Nephron (organoid): ENCODE measurements at regions not wholly inside any gene's neighbourhood (a gene's known extent, or its start where the extent isn't known, plus 50 kb on each side); places are given as distances from the start of the nearest gene placed in this dataset.
A peak's percentile ranks its signal among the peaks of the same experiment; 100 is the strongest.

Experiments used
- H3K27ac Mint-ChIP-seq, 3 experiments: 2 replicates each; pipeline ENCODE4 v1.8.0; 2020; ENCODE audit warnings: mixed read lengths in 3 of 3, mild to moderate bottlenecking in 2 of 3, moderate library complexity in 1 of 3
- H3K27me3 Mint-ChIP-seq: 2 replicates; pipeline ENCODE4 v1.8.0; 2021; ENCODE audit warnings: low read depth, mild to moderate bottlenecking, moderate library complexity, mixed read lengths
- H3K36me3 Mint-ChIP-seq: 2 replicates; pipeline ENCODE4 v1.8.0; 2020; ENCODE audit warnings: low read depth, mixed read lengths
- H3K4me1 Mint-ChIP-seq: 2 replicates; pipeline ENCODE4 v1.8.0; 2020; ENCODE audit warnings: mixed read lengths
- H3K4me3 Mint-ChIP-seq, 3 experiments: 2 replicates each; pipeline ENCODE4 v1.8.0; 2020; ENCODE audit warnings: mild to moderate bottlenecking in 3 of 3, mixed read lengths in 3 of 3, moderate library complexity in 2 of 3
- H3K9me3 Mint-ChIP-seq: 2 replicates; pipeline ENCODE4 v1.8.0; 2020; ENCODE audit warnings: mixed read lengths
- TF ChIP-seq, protein P1 (sequence below), 3 experiments: fragments of 200-600 bp; sonication (generic); IDR thresholded peaks; one replicate each; pipeline ENCODE4 v1.5.0; 2021; ENCODE audit warnings: antibody characterized with exemption in 3 of 3; ENCODE audit not compliant: unreplicated experiment in 3 of 3

DNA sequence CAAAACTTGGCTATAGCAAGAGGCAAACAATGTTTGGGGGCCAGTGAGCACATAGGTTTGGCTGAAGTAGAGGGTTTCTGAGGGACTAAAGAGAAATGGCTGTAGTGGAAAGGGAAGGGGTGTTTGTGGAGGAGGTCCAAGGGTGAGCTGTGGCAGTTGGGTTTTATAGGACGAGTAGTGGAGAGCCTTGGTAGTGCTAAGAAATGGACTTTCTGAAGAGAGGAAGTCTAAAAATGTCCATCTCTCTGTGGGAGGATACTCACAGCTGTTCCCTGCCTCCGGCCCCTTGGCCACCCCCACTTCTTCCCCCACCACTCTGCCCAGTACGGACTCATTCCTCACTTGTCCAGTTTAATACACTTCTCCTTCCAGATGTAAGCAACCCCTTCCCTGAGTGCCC, 64.3 kb downstream of the ZNF22 start:
- TF ChIP-seq, protein P1, sequence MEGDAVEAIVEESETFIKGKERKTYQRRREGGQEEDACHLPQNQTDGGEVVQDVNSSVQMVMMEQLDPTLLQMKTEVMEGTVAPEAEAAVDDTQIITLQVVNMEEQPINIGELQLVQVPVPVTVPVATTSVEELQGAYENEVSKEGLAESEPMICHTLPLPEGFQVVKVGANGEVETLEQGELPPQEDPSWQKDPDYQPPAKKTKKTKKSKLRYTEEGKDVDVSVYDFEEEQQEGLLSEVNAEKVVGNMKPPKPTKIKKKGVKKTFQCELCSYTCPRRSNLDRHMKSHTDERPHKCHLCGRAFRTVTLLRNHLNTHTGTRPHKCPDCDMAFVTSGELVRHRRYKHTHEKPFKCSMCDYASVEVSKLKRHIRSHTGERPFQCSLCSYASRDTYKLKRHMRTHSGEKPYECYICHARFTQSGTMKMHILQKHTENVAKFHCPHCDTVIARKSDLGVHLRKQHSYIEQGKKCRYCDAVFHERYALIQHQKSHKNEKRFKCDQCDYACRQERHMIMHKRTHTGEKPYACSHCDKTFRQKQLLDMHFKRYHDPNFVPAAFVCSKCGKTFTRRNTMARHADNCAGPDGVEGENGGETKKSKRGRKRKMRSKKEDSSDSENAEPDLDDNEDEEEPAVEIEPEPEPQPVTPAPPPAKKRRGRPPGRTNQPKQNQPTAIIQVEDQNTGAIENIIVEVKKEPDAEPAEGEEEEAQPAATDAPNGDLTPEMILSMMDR (IDR thresholded peaks at IDR 0.05; ENCODE audit: unreplicated experiment in 3 of 3) = no peak
- H3K9me3 Mint-ChIP-seq = no peaks in the 10 kb centered on the region
- no peaks in the 10 kb centered on the region for H3K27me3 Mint-ChIP-seq
- no peaks in the 10 kb centered on the region for H3K36me3 Mint-ChIP-seq
- H3K27ac Mint-ChIP-seq = no peak overlapping the region
- H3K4me1 Mint-ChIP-seq = peaks cover 21% of the 10 kb centered on the region
- H3K4me3 Mint-ChIP-seq = no peak overlapping the region

DNA sequence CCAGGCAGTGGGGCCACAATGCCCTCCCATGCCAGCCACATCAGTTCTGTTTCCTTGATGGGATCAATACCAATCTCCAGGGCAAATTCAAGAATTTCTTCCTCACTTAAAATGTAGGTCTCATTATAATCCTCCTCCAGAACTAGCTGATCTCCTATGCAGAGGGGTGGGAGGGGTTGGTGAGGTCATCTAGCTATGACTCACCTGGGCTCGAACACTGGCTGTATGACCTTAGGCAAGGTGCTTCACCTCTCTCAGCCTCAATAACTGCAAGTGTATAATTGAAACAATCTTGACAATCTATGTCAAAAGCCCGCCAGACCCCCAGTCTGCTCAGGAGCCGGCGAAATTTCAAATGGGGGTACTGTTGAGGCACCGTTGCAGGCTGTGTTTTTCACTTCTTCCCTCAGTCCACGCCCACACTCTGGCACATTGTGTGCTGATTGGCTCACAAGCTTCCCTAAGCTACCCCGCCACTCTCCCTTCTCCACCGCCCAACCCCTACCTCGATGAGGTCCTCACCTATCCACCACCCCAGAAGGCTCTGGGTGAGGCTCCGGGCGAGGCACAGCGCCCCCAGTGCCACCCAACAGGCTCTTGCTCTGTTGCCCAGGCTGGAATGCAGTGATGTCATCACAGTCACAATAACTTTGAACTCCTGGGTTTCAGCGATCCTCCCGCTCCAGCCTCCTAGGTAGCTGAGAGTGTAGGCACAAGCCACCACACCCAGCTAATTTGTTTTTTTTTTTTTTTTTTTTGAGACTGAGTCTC, 70.5 kb downstream of the ZNF22 start:
- TF ChIP-seq, protein P1 (IDR thresholded peaks at IDR 0.05; ENCODE audit: unreplicated experiment in 3 of 3) = no peak
- Mint-ChIP-seq H3K4me1 (peaks cover 19% of the 10 kb centered on the region), H3K27ac (no peak overlapping the region), H3K9me3 (peaks cover 17% of the 10 kb centered on the region), H3K27me3 (no peaks in the 10 kb centered on the region), H3K4me3 (no peak overlapping the region), H3K36me3 (peaks cover 12% of the 10 kb centered on the region)

DNA sequence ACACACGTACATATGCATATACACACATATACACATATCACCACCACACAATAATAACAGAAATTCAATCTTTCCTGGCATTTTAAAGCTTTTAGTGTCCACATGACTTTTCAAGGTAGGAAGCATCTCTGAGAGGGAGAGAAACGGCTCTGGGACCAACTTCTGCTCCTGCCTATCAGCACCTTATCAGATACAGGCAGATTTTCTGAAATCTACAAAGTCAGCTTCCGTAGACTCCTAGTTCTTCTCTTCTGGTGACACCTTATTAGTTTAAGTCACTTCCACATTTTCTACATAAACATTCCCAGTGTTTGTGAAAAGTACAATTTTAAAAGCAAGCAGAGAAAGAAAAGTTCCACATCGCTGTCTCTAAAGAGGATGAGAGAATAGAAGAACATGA, 74.5 kb downstream of the ZNF22 start:
- Mint-ChIP-seq H3K36me3 (peaks cover 12% of the 10 kb centered on the region), H3K27ac (peak overlapping the region in 2 of 3 experiments; percentile 8 to 84), H3K9me3 (peaks cover 17% of the 10 kb centered on the region), H3K4me1 (peaks cover 26% of the 10 kb centered on the region), H3K4me3 (peak overlapping the region in 1 of 3 experiments; percentile 1), H3K27me3 (no peaks in the 10 kb centered on the region)
- TF ChIP-seq, protein P1 (IDR thresholded peaks at IDR 0.05; ENCODE audit: unreplicated experiment in 3 of 3) = no peak

DNA sequence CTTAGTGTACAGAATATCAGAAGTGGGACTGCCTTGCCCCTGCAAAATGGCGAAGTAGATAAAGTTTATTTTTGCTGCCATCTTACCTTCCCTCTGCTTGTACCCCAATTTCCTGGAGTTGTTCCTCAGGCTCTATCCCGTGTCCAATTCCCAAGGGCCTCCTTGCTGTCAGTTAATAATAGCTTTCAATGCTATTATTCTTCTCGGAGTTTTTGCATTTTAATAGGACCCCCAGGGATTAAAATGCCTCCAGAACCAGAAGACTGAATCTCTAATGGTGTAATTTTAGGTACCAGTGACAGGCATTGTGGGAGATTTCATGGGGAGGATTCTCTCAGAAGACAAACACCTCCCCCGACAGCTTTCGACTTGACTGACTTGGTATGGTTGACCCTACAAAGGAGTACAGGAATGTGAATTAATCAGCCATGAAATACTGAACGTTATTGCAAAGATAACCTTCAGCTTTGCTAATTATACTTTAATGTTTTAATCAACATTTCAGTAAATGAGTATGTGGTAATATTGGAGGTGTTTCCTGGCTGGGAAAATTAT, 75.2 kb downstream of the ZNF22 start:
- TF ChIP-seq, protein P1 (IDR thresholded peaks at IDR 0.05; ENCODE audit: unreplicated experiment in 3 of 3) = no peak
- H3K9me3 Mint-ChIP-seq = peaks cover 11% of the 10 kb centered on the region
- peak overlapping the region; percentile 53 to 84 (median 69) for H3K27ac Mint-ChIP-seq
- peaks cover 12% of the 10 kb centered on the region for H3K36me3 Mint-ChIP-seq
- H3K4me1 Mint-ChIP-seq = peaks cover 26% of the 10 kb centered on the region
- peak overlapping the region in 2 of 3 experiments; percentile 8 to 39 for H3K4me3 Mint-ChIP-seq
- H3K27me3 Mint-ChIP-seq = no peaks in the 10 kb centered on the region

DNA sequence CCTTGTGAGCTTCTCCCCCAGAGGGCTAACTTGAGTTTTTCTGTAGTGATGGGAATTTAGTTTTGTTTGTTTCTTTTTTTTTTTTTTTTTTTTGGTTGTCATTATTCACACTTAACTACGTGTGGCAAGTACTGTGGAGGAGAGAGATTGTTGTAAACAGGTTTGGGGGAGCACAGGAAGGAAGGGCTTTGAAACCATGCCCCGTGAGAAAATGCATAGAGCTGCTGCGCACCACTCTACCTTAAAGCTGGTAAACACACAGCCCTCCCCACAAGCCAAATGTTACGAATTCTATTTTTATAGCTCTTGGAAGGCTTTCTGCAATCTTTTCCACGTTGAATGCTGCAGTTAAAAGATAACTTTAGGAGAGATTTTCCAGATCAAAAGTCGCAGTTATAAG, 76.2 kb downstream of the ZNF22 start:
- Mint-ChIP-seq H3K4me3 (no peak overlapping the region), H3K27ac (peak overlapping the region; percentile 53 to 84 (median 69)), H3K4me1 (peaks cover 26% of the 10 kb centered on the region), H3K9me3 (peaks cover 7% of the 10 kb centered on the region), H3K36me3 (peaks cover 12% of the 10 kb centered on the region), H3K27me3 (no peaks in the 10 kb centered on the region)
- TF ChIP-seq, protein P1 (IDR thresholded peaks at IDR 0.05; ENCODE audit: unreplicated experiment in 3 of 3) = no peak
